Stomach smooth muscle (tissue), 2 donors: ENCODE measurements at regions not wholly inside any gene's neighbourhood (a gene's known extent, or its start where the extent isn't known, plus 50 kb on each side); places are given as distances from the start of the nearest gene placed in this dataset.
"Not testable (repeated sequence)": the region's sequence is repeated elsewhere in the genome, so short reads cannot be mapped to it uniquely, and the experiment has no call there.

Source experiments
- H3K27ac ChIP-seq: one replicate; pipeline ENCODE4 v1.7.0; 2013; ENCODE audit warnings: mild to moderate bottlenecking, low read length, inconsistent platforms
- H3K27me3 ChIP-seq, 2 donors: one replicate each; pipeline ENCODE4 v1.7.0; 2013; ENCODE audit warnings: low read length in 2 of 2; ENCODE audit not compliant: insufficient read depth in 2 of 2, control insufficient read depth in 1 of 2
- H3K36me3 ChIP-seq, 2 donors: one replicate each; pipeline ENCODE4 v1.7.0; 2013; ENCODE audit warnings: low read length in 2 of 2; ENCODE audit not compliant: control insufficient read depth in 2 of 2, insufficient read depth in 2 of 2
- H3K4me1 ChIP-seq: one replicate; pipeline ENCODE4 v1.7.0; 2013; ENCODE audit warnings: low read length; ENCODE audit not compliant: control insufficient read depth, insufficient read depth
- H3K4me3 ChIP-seq, 2 donors: one replicate each; pipeline ENCODE4 v1.7.0; 2013; ENCODE audit warnings: low read length in 2 of 2
- H3K9ac ChIP-seq, 2 donors: one replicate each; pipeline ENCODE4 v1.7.0; 2013; ENCODE audit warnings: low read length in 2 of 2, mild to moderate bottlenecking in 1 of 2
- H3K9me3 ChIP-seq, 2 donors: one replicate each; pipeline ENCODE4 v1.7.0; 2013; ENCODE audit warnings: low read length in 2 of 2; ENCODE audit not compliant: control insufficient read depth in 2 of 2
- donor health status: healthy.
- donor health status: Pancreatic carcinoma.

GRCh38 chr3:34675383-34676120 lies 877.1 kb downstream of the PDCD6IP start:
- Histone ChIP-seq H3K4me3 (no peak overlapping the region), H3K27ac (no peak overlapping the region), H3K27me3 (no peaks in the 10 kb centered on the region), H3K36me3 (no peaks in the 10 kb centered on the region), H3K9ac (no peak overlapping the region), H3K4me1 (no peaks in the 10 kb centered on the region), H3K9me3 (no peaks in the 10 kb centered on the region)

GRCh38 chr3:34676436-34676835 lies 878.0 kb downstream of the PDCD6IP start:
- Histone ChIP-seq H3K27ac (no peak overlapping the region), H3K27me3 (no peaks in the 10 kb centered on the region), H3K36me3 (no peaks in the 10 kb centered on the region), H3K9me3 (no peaks in the 10 kb centered on the region), H3K4me3 (no peak overlapping the region), H3K9ac (no peak overlapping the region), H3K4me1 (no peaks in the 10 kb centered on the region)

GRCh38 chr3:34678575-34678974 lies 880.1 kb downstream of the PDCD6IP start:
- no peak overlapping the region for H3K27ac ChIP-seq
- no peaks in the 10 kb centered on the region for H3K27me3 ChIP-seq
- H3K4me1 ChIP-seq = no peaks in the 10 kb centered on the region
- H3K36me3 ChIP-seq = no peaks in the 10 kb centered on the region
- H3K9me3 ChIP-seq = no peaks in the 10 kb centered on the region
- H3K9ac ChIP-seq = no peak overlapping the region
- H3K4me3 ChIP-seq = no peak overlapping the region

GRCh38 chr3:34679055-34679454 lies 880.6 kb downstream of the PDCD6IP start:
- not testable (repeated sequence) for H3K36me3 ChIP-seq, H3K9ac ChIP-seq, H3K27me3 ChIP-seq, H3K27ac ChIP-seq, H3K9me3 ChIP-seq, H3K4me3 ChIP-seq, H3K4me1 ChIP-seq

- no peak overlapping the region for H3K4me3 ChIP-seq
- no peak overlapping the region for H3K9ac ChIP-seq
- no peaks in the 10 kb centered on the region for H3K4me1 ChIP-seq
- no peaks in the 10 kb centered on the region for H3K9me3 ChIP-seq
- H3K36me3 ChIP-seq = no peaks in the 10 kb centered on the region
- H3K27ac ChIP-seq = no peak overlapping the region
- no peaks in the 10 kb centered on the region for H3K27me3 ChIP-seq
Measured at GRCh38 chr3:34683851-34684250, 885.4 kb downstream of the PDCD6IP start.

GRCh38 chr3:34686541-34686940 lies 888.1 kb downstream of the PDCD6IP start:
- no peak overlapping the region for H3K9ac ChIP-seq
- no peaks in the 10 kb centered on the region for H3K27me3 ChIP-seq
- H3K36me3 ChIP-seq = no peaks in the 10 kb centered on the region
- H3K27ac ChIP-seq = no peak overlapping the region
- no peaks in the 10 kb centered on the region for H3K9me3 ChIP-seq
- H3K4me1 ChIP-seq = no peaks in the 10 kb centered on the region
- H3K4me3 ChIP-seq = no peak overlapping the region

- Histone ChIP-seq H3K4me1 (no peaks in the 10 kb centered on the region), H3K27me3 (no peaks in the 10 kb centered on the region), H3K27ac (no peak overlapping the region), H3K4me3 (no peak overlapping the region), H3K9me3 (no peaks in the 10 kb centered on the region), H3K36me3 (no peaks in the 10 kb centered on the region), H3K9ac (no peak overlapping the region)
Measured at GRCh38 chr3:34687671-34688070, 889.2 kb downstream of the PDCD6IP start.

- Histone ChIP-seq H3K27ac (no peak overlapping the region), H3K4me3 (no peak overlapping the region), H3K36me3 (no peaks in the 10 kb centered on the region), H3K27me3 (no peaks in the 10 kb centered on the region), H3K4me1 (no peaks in the 10 kb centered on the region), H3K9ac (no peak overlapping the region), H3K9me3 (peaks cover 0 to 3% of the 10 kb centered on the region in 2 donors)
Measured at GRCh38 chr3:34696831-34697230, 898.4 kb downstream of the PDCD6IP start.

- H3K27me3 ChIP-seq = no peaks in the 10 kb centered on the region
- H3K9me3 ChIP-seq = peaks cover 0 to 4% of the 10 kb centered on the region in 2 donors
- H3K4me1 ChIP-seq = no peaks in the 10 kb centered on the region
- H3K4me3 ChIP-seq = no peak overlapping the region
- H3K36me3 ChIP-seq = no peaks in the 10 kb centered on the region
- H3K27ac ChIP-seq = no peak overlapping the region
- H3K9ac ChIP-seq = no peak overlapping the region
Measured at GRCh38 chr3:34703053-34703452, 904.6 kb downstream of the PDCD6IP start.

GRCh38 chr3:34724916-34725499 lies 914.3 kb upstream of the ARPP21 start:
- H3K36me3 ChIP-seq = no peaks in the 10 kb centered on the region
- H3K4me3 ChIP-seq = no peak overlapping the region
- H3K9me3 ChIP-seq = no peaks in the 10 kb centered on the region
- no peaks in the 10 kb centered on the region for H3K4me1 ChIP-seq
- no peak overlapping the region for H3K27ac ChIP-seq
- H3K9ac ChIP-seq = no peak overlapping the region
- no peaks in the 10 kb centered on the region for H3K27me3 ChIP-seq

GRCh38 chr3:34725774-34726173 lies 913.6 kb upstream of the ARPP21 start:
- H3K9me3 ChIP-seq = no peaks in the 10 kb centered on the region
- H3K27me3 ChIP-seq = no peaks in the 10 kb centered on the region
- H3K4me1 ChIP-seq = no peaks in the 10 kb centered on the region
- no peak overlapping the region for H3K9ac ChIP-seq
- no peak overlapping the region for H3K4me3 ChIP-seq
- H3K27ac ChIP-seq = no peak overlapping the region
- no peaks in the 10 kb centered on the region for H3K36me3 ChIP-seq
